K562 (cell line): ENCODE measurements at regions not wholly inside any gene's neighbourhood (a gene's known extent, or its start where the extent isn't known, plus 50 kb on each side); places are given as distances from the start of the nearest gene placed in this dataset.

Source experiments
- ATAC-seq: fragments of 200-7000 bp; cut with Tn5 transposase; 3 replicates; pipeline ENCODE4 v1.9.1; 2020; ENCODE audit warnings: moderate library complexity
- BruUV-seq: library from RNA; stranded (reverse); fragments of 400-500 nt; replicated peaks from 2 replicates; lab custom pipeline; 2021; lab: Mats Ljungman, UMichigan
- CTCF ChIA-PET: fragments of 300-600 bp; formaldehyde crosslinking; extraction: SDS; loops from one replicate; lab custom pipeline; 2021; ENCODE audit warnings: low intra/inter-chr PET ratio; lab: Yijun Ruan, JAX
- POLR2A ChIA-PET: fragments of 300-600, 350-650 bp; sonication (Branson Sonifier 250); formaldehyde crosslinking; extraction: SDS; loops from one replicate; lab custom pipeline; 2021; ENCODE audit warnings: antibody characterized with exemption, inconsistent platforms; lab: Yijun Ruan, JAX
- DNase-seq, 4 experiments: peaks; one replicate each; pipeline versions ENCODE4 v3.0.0 to v3.0.0-alpha.2; 2011 to 2018; ENCODE audit warnings: low spot score in 3 of 4, mixed read lengths in 3 of 4; ENCODE audit errors: extremely low read depth in 1 of 4
- FAIRE-seq: peaks from 2 replicates; lab custom pipeline; 2011; peaks lifted over from hg19 to GRCh38; lab: Jason Lieb, UNC
- H2AFZ ChIP-seq: 2 replicates; pipeline ENCODE4 v1.6.0; 2011; ENCODE audit warnings: low read depth, low read length, control low read depth, inconsistent platforms
- H3K27ac ChIP-seq: fragments of 200-600 bp; 3 replicates; pipeline ENCODE4 v1.8.0; 2011; ENCODE audit warnings: low read depth, mild to moderate bottlenecking, control low read depth, inconsistent platforms, low read length, moderate library complexity, mixed read lengths; ENCODE audit errors: extremely low read depth
- H3K27me3 ChIP-seq, 2 experiments: fragments of 300-600 bp in 1 of 2; 2 replicates in 1 of 2; 3 replicates in 1 of 2; pipeline versions ENCODE4 v1.6.0 to v1.8.0; 2011; ENCODE audit warnings: inconsistent platforms in 2 of 2, low read length in 2 of 2, mild to moderate bottlenecking in 1 of 2, mixed read lengths in 1 of 2, moderate library complexity in 1 of 2; ENCODE audit not compliant: control insufficient read depth in 2 of 2, insufficient read depth in 2 of 2
- H3K36me3 ChIP-seq: fragments of 300-600 bp; 3 replicates; pipeline ENCODE4 v1.8.0; 2011; ENCODE audit warnings: mild to moderate bottlenecking, low read length, inconsistent platforms; ENCODE audit not compliant: control insufficient read depth, insufficient read depth
- H3K4me1 ChIP-seq, 2 experiments: fragments of 200-600 bp in 1 of 2; replicated peaks in 1 of 2; 2 replicates in 1 of 2; 3 replicates in 1 of 2; pipeline versions ENCODE4 v1.5.1 to v1.8.0; 2011; ENCODE audit warnings: inconsistent platforms in 2 of 2, low read length in 2 of 2, mild to moderate bottlenecking in 1 of 2, mixed read lengths in 1 of 2, moderate library complexity in 1 of 2; ENCODE audit not compliant: control insufficient read depth in 2 of 2, insufficient read depth in 2 of 2
- H3K4me2 ChIP-seq: 2 replicates; pipeline ENCODE4 v1.6.1; 2011; ENCODE audit warnings: low read length, control low read depth, inconsistent platforms, mixed read lengths; ENCODE audit not compliant: insufficient read depth
- H3K4me3 ChIP-seq: fragments of 200-600 bp; sonication (generic), shearing (Covaris generic); 2 replicates; pipeline ENCODE4 v1.5.1; 2016; ENCODE audit warnings: control low read depth, inconsistent platforms
- H3K79me2 ChIP-seq: fragments of 200-600 bp; 3 replicates; pipeline ENCODE4 v1.8.0; 2011; ENCODE audit warnings: low read length, inconsistent platforms; ENCODE audit not compliant: control insufficient read depth, insufficient read depth
- H3K9ac ChIP-seq, 2 experiments: 2 replicates each; pipeline versions ENCODE4 v1.6.0 to v1.6.1; 2011; ENCODE audit warnings: low read depth in 2 of 2, low read length in 2 of 2, control low read depth in 1 of 2, inconsistent platforms in 1 of 2, mild to moderate bottlenecking in 1 of 2, mixed read lengths in 1 of 2; ENCODE audit not compliant: insufficient read depth in 1 of 2
- H3K9me1 ChIP-seq: one replicate; pipeline ENCODE4 v1.6.0; 2011; ENCODE audit warnings: inconsistent platforms, mild to moderate bottlenecking, low read length, moderate library complexity; ENCODE audit not compliant: control insufficient read depth, insufficient read depth
- H3K9me3 ChIP-seq: replicated peaks from 2 replicates; pipeline ENCODE4 v1.5.1; 2011; ENCODE audit warnings: low read depth, low read length, inconsistent platforms; ENCODE audit not compliant: control insufficient read depth, insufficient read depth
- H4K20me1 ChIP-seq: replicated peaks from 2 replicates; pipeline ENCODE4 v1.6.1; 2011; ENCODE audit warnings: low read length, inconsistent platforms, mixed read lengths; ENCODE audit not compliant: control insufficient read depth, insufficient read depth
- ARID2 ChIP-seq: fragments of 450-650 bp; IDR thresholded peaks from 2 replicates; pipeline ENCODE4 v1.6.1; 2017; ENCODE audit warnings: antibody characterized with exemption, mild to moderate bottlenecking
- CHD2 ChIP-seq: IDR thresholded peaks from 2 replicates; pipeline ENCODE4 v1.6.1; 2011; ENCODE audit warnings: low read depth, low read length
- GTF2A2 ChIP-seq: IDR thresholded peaks from 2 replicates; pipeline ENCODE4 v1.6.1; 2016; ENCODE audit warnings: mild to moderate bottlenecking, missing genetic modification characterization, missing compliant biosample characterization
- HMG20A ChIP-seq: fragments of 450-650 bp; formaldehyde crosslinking; conservative IDR thresholded peaks from 2 replicates; pipeline ENCODE4 v1.4.0; 2020; ENCODE audit warnings: mild to moderate bottlenecking, mixed read lengths
- IRF2 ChIP-seq: sonication (generic); formaldehyde crosslinking; IDR thresholded peaks from 2 replicates; pipeline ENCODE4 v1.8.1; 2022; ENCODE audit warnings: mild to moderate bottlenecking, missing genetic modification reagents
- KAT2B ChIP-seq: IDR thresholded peaks from one replicate; pipeline ENCODE4 v1.6.1; 2012; ENCODE audit warnings: low read depth, mild to moderate bottlenecking, control low read depth, inconsistent platforms, low read length, moderate library complexity
- KLF6 ChIP-seq: fragments of 250-450 bp; sonication (Bioruptor Pico); IDR thresholded peaks from 2 replicates; pipeline ENCODE4 v1.4.0; 2020; ENCODE audit warnings: mild to moderate bottlenecking, moderate library complexity, borderline replicate concordance
- MTA1 ChIP-seq: fragments of 450-650 bp; IDR thresholded peaks from 2 replicates; pipeline ENCODE4 v1.6.1; 2017; ENCODE audit warnings: borderline replicate concordance
- MYNN ChIP-seq, 2 experiments: sonication (generic); formaldehyde crosslinking in 1 of 2; IDR thresholded peaks; 2 replicates each; pipeline versions ENCODE4 v1.5.0 to v1.6.1; 2016 to 2020; ENCODE audit warnings: antibody characterized with exemption in 1 of 2, missing genetic modification reagents in 1 of 2
- SRSF3 ChIP-seq: fragments of 200-400 bp; formaldehyde crosslinking; IDR thresholded peaks from 2 replicates; pipeline ENCODE4 v1.6.1; 2016; ENCODE audit warnings: mild to moderate bottlenecking, low read length, moderate library complexity; ENCODE audit not compliant: insufficient read depth
- XRCC4 ChIP-seq: IDR thresholded peaks from one replicate; pipeline ENCODE4 v1.6.1; 2011; ENCODE audit not compliant: insufficient read depth, insufficient read length; ENCODE audit errors: extremely low read depth
- ZKSCAN8 ChIP-seq: fragments of 200-800 bp; sonication (Bioruptor generic); IDR thresholded peaks from 2 replicates; pipeline ENCODE4 v1.6.1; 2016; ENCODE audit warnings: missing genetic modification characterization, missing compliant biosample characterization
- ZNF395 ChIP-seq: fragments of 200-800 bp; sonication (Bioruptor generic); IDR thresholded peaks from 2 replicates; pipeline ENCODE4 v1.6.1; 2017; ENCODE audit warnings: missing genetic modification characterization, missing compliant biosample characterization
- ZNF696 ChIP-seq: fragments of 250-450 bp; sonication (Bioruptor Pico); conservative IDR thresholded peaks from 2 replicates; pipeline ENCODE4 v1.4.0; 2020; ENCODE audit warnings: mild to moderate bottlenecking, moderate library complexity
- WGBS: fragments of 100-300 bp; shearing (Covaris generic); methylation state at CpG from one replicate; pipeline ENCODE4 v1.1.6; 2016; ENCODE audit warnings: low coverage, mixed read lengths; ENCODE audit not compliant: insufficient coverage; ENCODE audit errors: missing lambda C conversion rate; 5-methylcytosine and 5-hydroxymethylcytosine counted together
- in situ Hi-C: fragments of 300-500 bp; cut with MboI; formaldehyde crosslinking; loops from 4 replicates; pipeline ENCODE4 v1.15.0; 2018; ENCODE audit warnings: inconsistent platforms, mixed read lengths
- intact Hi-C: fragments of 100-400 bp; cut with micrococcal nuclease; formaldehyde crosslinking; loops from 2 replicates; pipeline ENCODE4 v1.14.2; 2022

- H2AFZ ChIP-seq = no peak overlapping the region
- FAIRE-seq (no peak), DNase-seq (no peak), ATAC-seq (no peak)
- ChIA-PET CTCF (no interaction called here), POLR2A (interaction anchor here (1.0 kb wide), 1 partner anchor 12 kb away, joined by 3 read pairs; no protein-coding TSS in a partner anchor)
- no peaks in the 10 kb centered on the region for H3K36me3 ChIP-seq
- H3K4me3 ChIP-seq = no peak overlapping the region
- WGBS = 40% methylated on average over 2 of the region's 2 CpGs
- no peaks in the 10 kb centered on the region for H3K79me2 ChIP-seq
- intact Hi-C loops = no loop called here
- no peak overlapping the region for H3K27ac ChIP-seq
- H3K4me2 ChIP-seq = no peak overlapping the region
- no peaks in the 10 kb centered on the region for H3K4me1 ChIP-seq
- TF ChIP-seq HMG20A (CRISPR knock-in tag) (no peak), ZNF696 (CRISPR knock-in tag) (no peak), ZNF395 (CRISPR knock-in tag) (no peak), KAT2B (no peak), ZKSCAN8 (no peak), MYNN (IDR thresholded peaks at IDR 0.05) (no peak), MYNN (CRISPR knock-in tag; IDR thresholded peaks at IDR 0.05) (no peak), KLF6 (CRISPR knock-in tag) (no peak), GTF2A2 (tag) (no peak), MTA1 (no peak), IRF2 (CRISPR knock-in tag) (no peak), SRSF3 (no peak), CHD2 (no peak), ARID2 (no peak), XRCC4 (no peak)
- H3K27me3 ChIP-seq = no peaks in the 10 kb centered on the region
- H3K9me1 ChIP-seq = no peaks in the 10 kb centered on the region
- no peaks in the 10 kb centered on the region for H4K20me1 ChIP-seq
- no peak overlapping the region for H3K9ac ChIP-seq
- BruUV-seq = no TSS peak
- H3K9me3 ChIP-seq = no peaks in the 10 kb centered on the region
- in situ Hi-C loops = no loop called here
Measured at GRCh38 chr7:139169816-139170215, 60.3 kb upstream of the ZC3HAV1 start.
